ENCODE measurements at regions not wholly inside any gene's neighbourhood (a gene's known extent, or its start where the extent isn't known, plus 50 kb on each side); places are given as distances from the start of the nearest gene placed in this dataset.

DNA sequence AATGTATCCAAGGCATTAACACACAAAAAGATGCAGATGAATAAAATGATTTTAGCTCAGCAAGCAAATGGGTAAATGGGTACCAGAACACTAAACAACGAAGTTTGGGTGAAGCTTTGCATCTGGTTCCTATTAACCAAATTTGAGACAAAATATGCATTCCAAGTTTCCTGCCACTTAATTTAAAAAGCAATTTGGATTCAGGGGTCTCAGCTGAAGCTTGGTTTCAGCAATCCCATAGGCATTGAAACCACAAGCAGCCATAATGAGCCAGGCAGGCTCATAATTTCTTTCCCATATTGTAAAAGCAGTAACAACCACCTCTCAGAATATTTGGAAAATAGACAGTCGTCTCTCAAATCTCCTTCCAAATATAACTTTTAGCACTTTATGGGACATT is 138.9 kb downstream of the NXNL2 start:
- TF ChIP-seq TCF7L2 (IDR thresholded peaks at IDR 0.05; ENCODE audit: low read depth, low read length) (no peak), POLR2AphosphoS5 (IDR thresholded peaks at IDR 0.05; ENCODE audit: low read depth, low read length) (no peak)
- TF ChIP-seq, protein P1, sequence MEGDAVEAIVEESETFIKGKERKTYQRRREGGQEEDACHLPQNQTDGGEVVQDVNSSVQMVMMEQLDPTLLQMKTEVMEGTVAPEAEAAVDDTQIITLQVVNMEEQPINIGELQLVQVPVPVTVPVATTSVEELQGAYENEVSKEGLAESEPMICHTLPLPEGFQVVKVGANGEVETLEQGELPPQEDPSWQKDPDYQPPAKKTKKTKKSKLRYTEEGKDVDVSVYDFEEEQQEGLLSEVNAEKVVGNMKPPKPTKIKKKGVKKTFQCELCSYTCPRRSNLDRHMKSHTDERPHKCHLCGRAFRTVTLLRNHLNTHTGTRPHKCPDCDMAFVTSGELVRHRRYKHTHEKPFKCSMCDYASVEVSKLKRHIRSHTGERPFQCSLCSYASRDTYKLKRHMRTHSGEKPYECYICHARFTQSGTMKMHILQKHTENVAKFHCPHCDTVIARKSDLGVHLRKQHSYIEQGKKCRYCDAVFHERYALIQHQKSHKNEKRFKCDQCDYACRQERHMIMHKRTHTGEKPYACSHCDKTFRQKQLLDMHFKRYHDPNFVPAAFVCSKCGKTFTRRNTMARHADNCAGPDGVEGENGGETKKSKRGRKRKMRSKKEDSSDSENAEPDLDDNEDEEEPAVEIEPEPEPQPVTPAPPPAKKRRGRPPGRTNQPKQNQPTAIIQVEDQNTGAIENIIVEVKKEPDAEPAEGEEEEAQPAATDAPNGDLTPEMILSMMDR (IDR thresholded peaks at IDR 0.05): no peak
